ENCODE measurements at regions not wholly inside any gene's neighbourhood (a gene's known extent, or its start where the extent isn't known, plus 50 kb on each side); places are given as distances from the start of the nearest gene placed in this dataset.

GRCh38 chr7:15860264-15860949, 173.9 kb upstream of the MEOX2 start:
- Histone ChIP-seq H3K27ac (no peak overlapping the region), H3K36me3 (no peaks in the 10 kb centered on the region), H3K9me3 (no peaks in the 10 kb centered on the region), H3K4me3 (no peak overlapping the region), H3K27me3 (replicated peaks; ENCODE audit: insufficient read depth) (no peaks in the 10 kb centered on the region), H3K4me1 (replicated peaks) (no peaks in the 10 kb centered on the region)
- no peak for DNase-seq (ENCODE audit: low spot score)
- TF ChIP-seq POLR2A (IDR thresholded peaks at IDR 0.05) = no peak
- intact Hi-C loops (cut with DNase I) = no loop called here
- 51% methylated on average over 1 of the region's 1 CpG for WGBS

- intact Hi-C loops (cut with DNase I) = no loop called here
- H3K27ac ChIP-seq = no peak overlapping the region
- WGBS = 83% methylated on average over 3 of the region's 3 CpGs
Measured at GRCh38 chr7:15857026-15857425, 170.5 kb upstream of the MEOX2 start.

GRCh38 chr7:15856311-15856710, 169.8 kb upstream of the MEOX2 start:
- intact Hi-C loops (cut with DNase I) = no loop called here
- no peaks in the 10 kb centered on the region for H3K36me3 ChIP-seq
- no peak for TF ChIP-seq POLR2A (IDR thresholded peaks at IDR 0.05)
- TF ChIP-seq POLR2AphosphoS5 (IDR thresholded peaks at IDR 0.05) = no peak
- no peak for TF ChIP-seq CTCF (IDR thresholded peaks at IDR 0.05)
- H3K4me3 ChIP-seq = no peak overlapping the region
- no peaks in the 10 kb centered on the region for H3K27me3 ChIP-seq (replicated peaks; ENCODE audit: insufficient read depth)
- no peaks in the 10 kb centered on the region for H3K4me1 ChIP-seq (replicated peaks)
- no peak for DNase-seq (ENCODE audit: low spot score)
- no peak overlapping the region for H3K27ac ChIP-seq
- H3K9me3 ChIP-seq = no peaks in the 10 kb centered on the region

More at GRCh38 chr7:15857026-15857425, 170.5 kb upstream of the MEOX2 start:
- Histone ChIP-seq H3K4me1 (replicated peaks) (no peaks in the 10 kb centered on the region), H3K36me3 (no peaks in the 10 kb centered on the region), H3K4me3 (no peak overlapping the region), H3K27me3 (replicated peaks; ENCODE audit: insufficient read depth) (no peaks in the 10 kb centered on the region), H3K9me3 (no peaks in the 10 kb centered on the region)
- no peak for TF ChIP-seq CTCF (IDR thresholded peaks at IDR 0.05)
- no peak for TF ChIP-seq POLR2A (IDR thresholded peaks at IDR 0.05)
- TF ChIP-seq POLR2AphosphoS5 (IDR thresholded peaks at IDR 0.05) = no peak
- DNase-seq (ENCODE audit: low spot score) = no peak

- WGBS = 83% methylated on average over 6 of the region's 6 CpGs
- Histone ChIP-seq H3K27me3 (replicated peaks; ENCODE audit: insufficient read depth) (no peaks in the 10 kb centered on the region), H3K27ac (no peak overlapping the region), H3K4me1 (replicated peaks) (no peaks in the 10 kb centered on the region), H3K9me3 (no peaks in the 10 kb centered on the region), H3K36me3 (no peaks in the 10 kb centered on the region), H3K4me3 (no peak overlapping the region)
- TF ChIP-seq POLR2AphosphoS5 (IDR thresholded peaks at IDR 0.05) (no peak), CTCF (IDR thresholded peaks at IDR 0.05) (no peak), POLR2A (IDR thresholded peaks at IDR 0.05) (no peak)
- DNase-seq (ENCODE audit: low spot score) = no peak
- intact Hi-C loops (cut with DNase I) = no loop called here
Measured at GRCh38 chr7:15855525-15856109, 169.1 kb upstream of the MEOX2 start.

- Histone ChIP-seq H3K27ac (no peak overlapping the region), H3K9me3 (no peaks in the 10 kb centered on the region), H3K4me3 (no peak overlapping the region), H3K27me3 (replicated peaks; ENCODE audit: insufficient read depth) (no peaks in the 10 kb centered on the region), H3K4me1 (replicated peaks) (no peaks in the 10 kb centered on the region), H3K36me3 (no peaks in the 10 kb centered on the region)
- intact Hi-C loops (cut with DNase I) = no loop called here
- no peak for TF ChIP-seq POLR2A (IDR thresholded peaks at IDR 0.05)
- TF ChIP-seq POLR2AphosphoS5 (IDR thresholded peaks at IDR 0.05) = no peak
- no peak for TF ChIP-seq CTCF (IDR thresholded peaks at IDR 0.05)
- WGBS = 85% methylated on average over 4 of the region's 4 CpGs
- DNase-seq (ENCODE audit: low spot score) = no peak
Measured at GRCh38 chr7:15854841-15855524, 168.5 kb upstream of the MEOX2 start.

Measured in prostate gland (tissue), 2 donors.